ENCODE measurements at regions not wholly inside any gene's neighbourhood (a gene's known extent, or its start where the extent isn't known, plus 50 kb on each side); places are given as distances from the start of the nearest gene placed in this dataset.
A peak's percentile ranks its signal among the peaks of the same experiment; 100 is the strongest.
"Not testable (repeated sequence)": the region's sequence is repeated elsewhere in the genome, so short reads cannot be mapped to it uniquely, and the experiment has no call there.

DNA sequence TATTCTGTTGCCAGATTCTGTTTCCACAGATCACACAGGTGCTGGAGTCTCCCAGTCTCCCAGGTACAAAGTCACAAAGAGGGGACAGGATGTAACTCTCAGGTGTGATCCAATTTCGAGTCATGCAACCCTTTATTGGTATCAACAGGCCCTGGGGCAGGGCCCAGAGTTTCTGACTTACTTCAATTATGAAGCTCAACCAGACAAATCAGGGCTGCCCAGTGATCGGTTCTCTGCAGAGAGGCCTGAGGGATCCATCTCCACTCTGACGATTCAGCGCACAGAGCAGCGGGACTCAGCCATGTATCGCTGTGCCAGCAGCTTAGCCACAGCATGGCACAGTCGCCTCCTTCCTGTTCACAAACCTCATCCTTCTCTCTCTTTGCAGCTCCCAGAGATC, 237.5 kb upstream of the PRSS1 start:
- CTCF ChIA-PET, result interaction anchor here (2.1 kb wide), 1 partner anchor 11 kb away, joined by 6 read pairs; no protein-coding TSS in a partner anchor

DNA sequence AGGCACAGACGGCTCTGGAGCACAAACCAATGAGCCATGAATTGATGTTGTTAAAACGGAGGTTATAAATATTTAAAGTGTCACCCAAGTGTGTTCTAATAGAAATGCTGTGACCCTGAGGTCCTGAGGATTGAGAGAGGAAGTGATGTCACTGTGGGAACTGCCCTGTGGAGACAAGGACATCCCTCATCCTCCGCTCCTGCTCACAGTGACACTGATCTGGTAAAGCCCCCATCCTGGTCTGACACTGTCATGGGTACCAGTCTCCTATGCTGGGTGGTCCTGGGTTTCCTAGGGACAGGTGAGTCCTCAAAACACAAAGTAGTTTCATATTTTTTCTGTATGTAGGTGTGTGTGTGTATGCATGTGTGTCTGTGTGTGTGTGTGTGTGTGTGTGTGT, 237.9 kb upstream of the PRSS1 start:
- H3K4me1 Mint-ChIP-seq, result peaks cover 27% of the 10 kb centered on the region
- no peaks in the 10 kb centered on the region for H3K9me3 Mint-ChIP-seq
- no peak overlapping the region for H3K4me3 Mint-ChIP-seq
- H3K36me3 Mint-ChIP-seq (ENCODE audit: low read depth), result no peaks in the 10 kb centered on the region
- H3K27me3 Mint-ChIP-seq, result peaks cover 3% of the 10 kb centered on the region
- ChIA-PET POLR2A (no interaction called here), CTCF (interaction anchor here (1.0 to 2.1 kb wide), 2 partner anchors 9 to 11 kb away, joined by 3 to 6 read pairs; no protein-coding TSS in a partner anchor)
- DNase-seq, result no peak
- H3K27ac Mint-ChIP-seq, result no peak overlapping the region

More for the DNA sequence above, 237.5 kb upstream of the PRSS1 start:
- Mint-ChIP-seq H3K9me3 (no peaks in the 10 kb centered on the region), H3K4me1 (peaks cover 27% of the 10 kb centered on the region), H3K27ac (no peak overlapping the region), H3K4me3 (no peak overlapping the region), H3K36me3 (ENCODE audit: low read depth) (no peaks in the 10 kb centered on the region), H3K27me3 (peaks cover 6% of the 10 kb centered on the region)
- peak; percentile 23 for DNase-seq
- POLR2A ChIA-PET, result no interaction called here

DNA sequence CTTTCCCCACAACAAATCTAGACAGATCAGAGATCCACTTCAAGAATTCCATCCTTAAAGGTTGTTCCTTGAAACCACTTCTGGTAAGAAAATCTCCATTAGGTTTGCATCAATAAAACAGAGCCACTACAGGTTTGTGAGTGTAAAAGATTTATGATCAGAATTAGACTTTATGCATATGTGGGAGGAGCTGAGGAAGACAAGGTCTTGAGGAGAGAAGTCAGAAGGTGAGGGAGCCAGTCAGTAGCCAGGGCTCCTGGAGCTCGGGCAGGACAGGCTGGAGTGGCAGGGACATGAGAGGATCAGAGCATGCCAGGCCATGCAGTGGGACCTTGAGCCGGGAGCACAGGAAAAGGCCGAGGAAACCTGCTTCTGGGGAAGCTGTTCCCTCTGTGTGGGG, 240.0 kb upstream of the PRSS1 start:
- H3K4me3 Mint-ChIP-seq; H3K36me3 Mint-ChIP-seq (ENCODE audit: low read depth); DNase-seq; POLR2A ChIA-PET; H3K27ac Mint-ChIP-seq; H3K9me3 Mint-ChIP-seq; CTCF ChIA-PET: not testable (repeated sequence)
- Mint-ChIP-seq H3K4me1 (peaks cover 23% of the 10 kb centered on the region), H3K27me3 (peaks cover 12% of the 10 kb centered on the region)

DNA sequence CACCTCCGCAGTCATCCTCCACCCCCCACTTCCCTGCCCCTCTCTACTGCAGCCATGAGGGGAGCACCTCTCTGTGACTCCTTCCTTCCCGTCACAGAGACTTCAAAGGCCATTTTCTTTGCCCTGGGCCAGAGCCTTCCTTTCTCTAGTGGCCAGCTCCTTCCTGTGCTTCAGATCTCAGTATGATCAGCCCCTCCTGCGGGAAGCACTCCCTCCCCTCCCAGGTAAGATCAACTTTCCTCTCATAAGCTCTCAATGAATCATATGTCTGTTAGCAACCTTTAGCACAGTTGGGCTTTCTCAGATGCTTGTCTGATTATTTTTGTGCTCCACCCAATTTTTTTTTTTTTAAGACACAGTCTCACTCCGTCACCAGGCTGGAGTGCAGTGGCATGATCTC, 241.0 kb upstream of the PRSS1 start:
- Mint-ChIP-seq H3K27ac (peak overlapping the region; percentile 62), H3K4me1 (peaks cover 23% of the 10 kb centered on the region), H3K9me3 (no peaks in the 10 kb centered on the region), H3K27me3 (peaks cover 14% of the 10 kb centered on the region), H3K36me3 (ENCODE audit: low read depth) (no peaks in the 10 kb centered on the region), H3K4me3 (no peak overlapping the region)
- CTCF ChIA-PET, result interaction anchor here (0.7 to 0.9 kb wide), 2 partner anchors 26 to 142 kb away, joined by 3 to 4 read pairs; no protein-coding TSS in a partner anchor
- no peak for DNase-seq
- POLR2A ChIA-PET, result interaction anchor here (0.6 kb wide), 1 partner anchor 281 kb away, joined by 3 read pairs; no protein-coding TSS in a partner anchor

DNA sequence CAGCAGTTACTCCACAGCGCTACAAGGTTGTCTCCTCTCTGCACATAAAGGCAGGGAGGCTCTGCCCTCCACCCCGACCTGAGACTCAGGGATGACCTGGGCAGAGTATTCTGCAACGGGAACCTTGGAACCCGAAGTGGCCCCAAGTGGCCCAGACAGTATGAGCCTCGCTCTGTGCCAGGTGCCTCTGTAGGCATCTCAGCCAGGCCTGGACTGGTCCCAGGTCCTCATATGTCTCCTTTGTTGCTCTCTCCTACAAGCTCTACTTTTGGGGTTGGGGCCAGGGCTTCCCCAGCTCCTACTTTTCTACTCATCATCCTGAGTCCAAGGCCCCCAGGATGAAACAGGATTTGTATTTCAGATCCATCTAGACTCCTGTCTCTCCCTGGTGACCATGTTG, 241.5 kb upstream of the PRSS1 start:
- no peak for DNase-seq
- Mint-ChIP-seq H3K27ac (no peak overlapping the region), H3K36me3 (ENCODE audit: low read depth) (no peaks in the 10 kb centered on the region), H3K4me3 (no peak overlapping the region), H3K9me3 (no peaks in the 10 kb centered on the region), H3K4me1 (peaks cover 23% of the 10 kb centered on the region), H3K27me3 (peaks cover 14% of the 10 kb centered on the region)
- ChIA-PET CTCF (interaction anchor here (0.7 to 0.9 kb wide), 2 partner anchors 27 to 143 kb away, joined by 3 to 4 read pairs; no protein-coding TSS in a partner anchor), POLR2A (interaction anchor here (0.6 kb wide), 1 partner anchor 281 kb away, joined by 3 read pairs; no protein-coding TSS in a partner anchor)

DNA sequence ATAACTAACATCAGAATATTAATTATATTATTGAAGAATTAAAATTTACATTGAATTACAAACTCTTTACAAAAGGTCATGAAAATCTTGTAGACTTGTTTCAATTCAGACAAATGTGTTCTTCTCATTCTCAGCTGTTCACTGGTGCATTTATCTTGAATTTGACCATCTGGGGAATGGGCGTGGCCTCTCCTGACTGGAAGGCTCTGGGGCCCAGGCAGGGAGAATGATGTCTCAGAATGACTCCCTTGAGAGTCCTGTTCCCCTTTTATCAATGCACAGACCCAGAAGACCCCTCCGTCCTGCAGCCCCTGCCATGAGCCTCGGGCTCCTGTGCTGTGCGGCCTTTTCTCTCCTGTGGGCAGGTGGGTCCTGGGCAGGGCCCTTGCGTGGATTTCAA, 242.2 kb upstream of the PRSS1 start:
- H3K9me3 Mint-ChIP-seq, result not testable (repeated sequence)

DNA sequence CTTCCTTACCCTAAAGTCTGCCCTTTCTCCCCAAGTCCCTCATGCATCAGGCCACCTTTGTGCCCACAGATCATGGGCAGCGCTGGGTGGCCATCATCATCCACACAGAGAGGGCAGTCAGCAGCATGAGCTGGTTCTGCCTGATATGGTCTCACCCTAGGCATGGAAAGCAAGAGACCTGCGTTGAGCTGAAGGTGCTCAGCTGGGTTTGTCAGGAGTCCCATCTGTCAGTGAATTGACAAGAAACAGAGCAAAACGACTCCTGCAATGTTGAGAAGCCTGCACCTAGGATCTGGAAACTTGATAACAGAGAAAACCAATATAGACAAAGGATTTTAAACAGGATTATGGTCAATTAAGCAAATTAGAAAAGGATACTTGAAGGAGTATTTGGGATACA, 242.7 kb upstream of the PRSS1 start:
- no peak for DNase-seq
- no peak overlapping the region for H3K27ac Mint-ChIP-seq
- CTCF ChIA-PET, result interaction anchor here (0.8 to 2.8 kb wide), 3 partner anchors 9 to 81 kb away, joined by 3 to 10 read pairs (median 4); no protein-coding TSS in a partner anchor
- peaks cover 13% of the 10 kb centered on the region for H3K4me1 Mint-ChIP-seq
- no peak overlapping the region for H3K4me3 Mint-ChIP-seq
- no peaks in the 10 kb centered on the region for H3K36me3 Mint-ChIP-seq (ENCODE audit: low read depth)
- POLR2A ChIA-PET, result no interaction called here
- H3K9me3 Mint-ChIP-seq, result no peaks in the 10 kb centered on the region
- peaks cover 14% of the 10 kb centered on the region for H3K27me3 Mint-ChIP-seq

More for the DNA sequence above, 242.2 kb upstream of the PRSS1 start:
- POLR2A ChIA-PET; DNase-seq; H3K36me3 Mint-ChIP-seq (ENCODE audit: low read depth); H3K27ac Mint-ChIP-seq; H3K4me3 Mint-ChIP-seq; CTCF ChIA-PET: not testable (repeated sequence)
- H3K4me1 Mint-ChIP-seq, result peaks cover 18% of the 10 kb centered on the region
- peaks cover 14% of the 10 kb centered on the region for H3K27me3 Mint-ChIP-seq

DNA sequence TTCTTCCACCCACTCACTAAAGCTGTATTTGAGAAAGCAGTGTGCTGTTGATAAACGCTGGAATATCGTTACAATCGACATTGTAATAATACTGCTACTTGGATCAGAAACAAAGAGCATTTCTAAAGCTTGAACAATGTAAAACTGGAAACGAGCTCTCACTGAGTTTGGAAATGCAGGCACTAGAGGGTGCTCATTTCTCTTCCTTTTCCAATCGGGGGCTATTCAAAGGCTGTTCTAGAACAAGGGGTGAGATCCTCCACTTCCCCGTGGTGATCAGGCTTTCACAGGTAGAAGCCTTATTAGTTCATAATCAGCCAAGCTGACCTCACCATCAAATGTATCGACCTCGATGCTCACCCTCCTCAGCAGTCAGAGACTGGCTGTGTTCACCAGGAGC, 245.3 kb upstream of the PRSS1 start:
- POLR2A ChIA-PET; H3K9me3 Mint-ChIP-seq; H3K36me3 Mint-ChIP-seq (ENCODE audit: low read depth); DNase-seq; H3K4me3 Mint-ChIP-seq; H3K27ac Mint-ChIP-seq: not testable (repeated sequence)
- CTCF ChIA-PET, result interaction anchor here (1.2 to 2.8 kb wide), 2 partner anchors 12 to 21 kb away, joined by 5 to 10 read pairs; no protein-coding TSS in a partner anchor
- Mint-ChIP-seq H3K27me3 (peaks cover 14% of the 10 kb centered on the region), H3K4me1 (peaks cover 25% of the 10 kb centered on the region)

DNA sequence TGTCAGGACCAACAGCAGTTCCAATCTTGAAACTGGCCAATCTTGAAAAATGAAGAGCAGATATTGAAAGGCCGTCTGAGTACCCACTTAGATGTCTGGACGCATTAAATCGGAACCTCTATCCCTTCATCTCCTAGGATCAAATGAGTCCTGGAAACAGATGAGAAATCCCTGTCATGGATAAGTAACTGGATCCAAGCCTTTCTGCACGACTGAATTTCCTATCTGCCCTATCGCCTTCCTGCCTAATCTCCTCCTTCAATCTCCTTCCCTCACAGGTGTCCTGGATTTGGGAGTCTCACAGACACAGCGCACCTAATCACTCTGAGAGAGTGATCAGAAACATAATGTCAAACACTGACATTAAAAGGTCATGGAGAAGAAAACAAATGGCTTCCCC, 245.2 kb upstream of the PRSS58 start:
- ChIA-PET POLR2A (interaction anchor here (0.6 kb wide), 1 partner anchor 79 kb away, joined by 4 read pairs; no protein-coding TSS in a partner anchor), CTCF (no interaction called here)
- Mint-ChIP-seq H3K4me1 (peaks cover 18% of the 10 kb centered on the region), H3K9me3 (no peaks in the 10 kb centered on the region), H3K4me3 (no peak overlapping the region), H3K27ac (no peak overlapping the region), H3K27me3 (peaks cover 14% of the 10 kb centered on the region), H3K36me3 (ENCODE audit: low read depth) (no peaks in the 10 kb centered on the region)
- no peak for DNase-seq

DNA sequence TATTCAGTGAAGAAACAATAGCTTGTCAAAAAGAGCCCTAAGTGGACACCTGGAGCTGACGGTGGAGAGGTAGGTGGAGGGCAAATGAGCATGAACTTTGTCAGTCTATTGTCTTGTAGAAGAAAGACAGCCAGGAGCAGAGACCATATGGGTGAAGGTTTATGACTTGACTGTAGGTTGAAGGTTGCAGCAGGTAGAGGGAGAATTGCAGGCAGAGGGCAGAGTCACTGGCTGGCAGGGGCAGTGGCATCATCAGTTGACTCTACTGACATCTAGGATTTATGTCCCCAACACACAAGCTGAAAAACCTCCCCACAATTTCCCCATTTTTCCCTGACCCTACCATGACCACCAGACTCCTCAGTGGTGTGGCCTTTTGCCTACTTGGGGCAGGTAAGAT, 243.6 kb upstream of the PRSS58 start:
- Mint-ChIP-seq H3K27me3 (peaks cover 14% of the 10 kb centered on the region), H3K4me1 (peaks cover 22% of the 10 kb centered on the region), H3K9me3 (no peaks in the 10 kb centered on the region), H3K36me3 (ENCODE audit: low read depth) (no peaks in the 10 kb centered on the region), H3K27ac (no peak overlapping the region), H3K4me3 (no peak overlapping the region)
- ChIA-PET CTCF (interaction anchor here (1.4 to 3.5 kb wide), 9 partner anchors 10 to 102 kb away, joined by 3 to 20 read pairs (median 6); no protein-coding TSS in a partner anchor), POLR2A (no interaction called here)
- no peak for DNase-seq

DNA sequence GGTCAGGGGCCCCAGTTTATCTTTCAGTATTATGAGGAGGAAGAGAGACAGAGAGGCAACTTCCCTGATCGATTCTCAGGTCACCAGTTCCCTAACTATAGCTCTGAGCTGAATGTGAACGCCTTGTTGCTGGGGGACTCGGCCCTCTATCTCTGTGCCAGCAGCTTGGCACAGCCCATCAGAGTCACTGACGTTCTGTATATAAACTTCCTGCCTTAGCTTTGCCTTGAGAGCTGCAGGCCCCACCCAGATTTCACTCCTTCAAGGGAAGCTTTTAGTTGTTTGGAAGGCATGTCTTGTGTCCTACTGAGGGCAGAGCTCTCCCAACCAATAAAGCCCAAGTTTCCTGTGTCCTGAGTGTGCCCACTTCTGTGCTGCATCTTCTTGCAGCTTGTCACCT, 242.5 kb upstream of the PRSS58 start:
- no peaks in the 10 kb centered on the region for H3K36me3 Mint-ChIP-seq (ENCODE audit: low read depth)
- peak overlapping the region; percentile 59 for H3K27ac Mint-ChIP-seq
- ChIA-PET POLR2A (interaction anchor here (0.8 kb wide), 1 partner anchor 311 kb away, joined by 3 read pairs; no protein-coding TSS in a partner anchor), CTCF (interaction anchor here (0.9 to 3.5 kb wide), 11 partner anchors 11 to 103 kb away, joined by 3 to 20 read pairs (median 5); no protein-coding TSS in a partner anchor)
- peaks cover 10% of the 10 kb centered on the region for H3K27me3 Mint-ChIP-seq
- peaks cover 25% of the 10 kb centered on the region for H3K4me1 Mint-ChIP-seq
- peak overlapping the region; percentile 28 for H3K4me3 Mint-ChIP-seq
- no peaks in the 10 kb centered on the region for H3K9me3 Mint-ChIP-seq
- DNase-seq, result no peak

DNA sequence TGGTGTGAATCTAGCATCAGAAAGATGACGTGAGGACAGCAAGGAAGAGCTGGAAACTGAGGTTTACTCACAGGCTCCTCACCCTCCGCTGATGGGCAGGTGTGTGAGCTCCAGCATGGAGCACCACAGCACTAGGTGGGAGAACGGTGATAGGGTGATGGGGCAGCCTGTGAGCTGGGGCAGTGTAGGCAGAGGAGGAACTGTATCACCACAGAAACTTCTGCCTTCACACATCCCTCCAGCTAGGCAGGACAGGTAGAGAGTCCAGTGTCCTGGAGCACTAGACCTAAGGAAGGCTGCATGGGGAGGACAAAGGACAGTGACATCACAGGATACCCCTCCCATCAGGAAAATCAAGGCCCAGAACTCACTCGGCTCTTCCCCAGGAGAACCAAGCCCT, 241.8 kb upstream of the PRSS58 start:
- no peaks in the 10 kb centered on the region for H3K9me3 Mint-ChIP-seq
- H3K4me1 Mint-ChIP-seq, result peaks cover 25% of the 10 kb centered on the region
- peak overlapping the region; percentile 59 for H3K27ac Mint-ChIP-seq
- H3K27me3 Mint-ChIP-seq, result peaks cover 3% of the 10 kb centered on the region
- no peaks in the 10 kb centered on the region for H3K36me3 Mint-ChIP-seq (ENCODE audit: low read depth)
- POLR2A ChIA-PET, result no interaction called here
- CTCF ChIA-PET, result interaction anchor here (1.1 to 3.5 kb wide), 5 partner anchors 16 to 58 kb away, joined by 3 to 20 read pairs (median 11); no protein-coding TSS in a partner anchor
- H3K4me3 Mint-ChIP-seq, result peak overlapping the region; percentile 33
- DNase-seq, result no peak

DNA sequence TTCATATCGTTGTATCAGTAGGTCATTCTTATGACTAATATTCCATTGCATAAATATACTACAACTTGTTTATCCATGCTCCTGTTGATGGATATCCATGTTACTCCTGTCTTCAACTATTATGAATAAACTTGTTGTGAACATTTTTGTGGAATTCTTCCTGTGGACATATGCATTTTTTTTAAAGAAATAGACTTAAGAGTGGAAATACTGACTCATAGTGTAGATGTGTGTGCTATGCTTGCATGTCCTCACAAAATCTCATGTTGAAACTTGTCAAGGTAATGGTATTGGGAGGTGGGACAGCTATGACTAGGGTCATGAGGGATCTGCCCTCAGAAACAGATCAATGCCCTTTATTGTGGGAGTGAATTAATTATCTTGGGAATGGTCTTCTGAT, 240.5 kb upstream of the PRSS58 start:
- Mint-ChIP-seq H3K27me3 (no peaks in the 10 kb centered on the region), H3K4me1 (peaks cover 25% of the 10 kb centered on the region), H3K9me3 (no peaks in the 10 kb centered on the region), H3K27ac (peak overlapping the region; percentile 4), H3K4me3 (no peak overlapping the region), H3K36me3 (ENCODE audit: low read depth) (no peaks in the 10 kb centered on the region)
- POLR2A ChIA-PET, result interaction anchor here (0.6 kb wide), 1 partner anchor 40 kb away, joined by 3 read pairs; no protein-coding TSS in a partner anchor
- DNase-seq, result no peak
- CTCF ChIA-PET, result interaction anchor here (1.2 to 3.4 kb wide), 11 partner anchors 8 to 313 kb away, joined by 4 to 25 read pairs (median 6); no protein-coding TSS in a partner anchor

Measured in activated CD4-positive, alpha-beta memory T cell treated with anti-CD3 and anti-CD28 coated beads, Interleukin-2, amount 10 ng/mL, durations not matched to agents 7 days and 5 days (primary cell).